HG02759 (cell line): ENCODE measurements at regions not wholly inside any gene's neighbourhood (a gene's known extent, or its start where the extent isn't known, plus 50 kb on each side); places are given as distances from the start of the nearest gene placed in this dataset.

Experiments used
- ATAC-seq: cut with Tn5 transposase; IDR thresholded peaks from one replicate; pipeline ENCODE4 v1.9.1; 2021; ENCODE audit warnings: mild to moderate bottlenecking, moderate library complexity; ENCODE audit not compliant: unreplicated experiment

- ATAC-seq = no peak
Observed at GRCh38 chr15:96076350-96076749, 254.2 kb upstream of the NR2F2 start.

GRCh38 chr15:96079041-96079440 is 251.5 kb upstream of the NR2F2 start:
- no peak for ATAC-seq

- ATAC-seq = no peak
Observed at GRCh38 chr15:96079882-96080281, 250.6 kb upstream of the NR2F2 start.

GRCh38 chr15:96086164-96086563 is 244.3 kb upstream of the NR2F2 start:
- no peak for ATAC-seq

GRCh38 chr15:96087180-96087884 is 243.2 kb upstream of the NR2F2 start:
- ATAC-seq = no peak

- no peak for ATAC-seq
Observed at GRCh38 chr15:96088650-96089049, 241.8 kb upstream of the NR2F2 start.

GRCh38 chr15:96089405-96090058 is 241.0 kb upstream of the NR2F2 start:
- no peak for ATAC-seq

GRCh38 chr15:96092186-96092585 is 238.3 kb upstream of the NR2F2 start:
- no peak for ATAC-seq

- no peak for ATAC-seq
Observed at GRCh38 chr15:96093063-96093462, 237.4 kb upstream of the NR2F2 start.

GRCh38 chr15:96097661-96098060 is 232.8 kb upstream of the NR2F2 start:
- ATAC-seq = no peak

- no peak for ATAC-seq
Observed at GRCh38 chr15:96102631-96103030, 227.9 kb upstream of the NR2F2 start.

GRCh38 chr15:96106181-96106580 is 224.3 kb upstream of the NR2F2 start:
- no peak for ATAC-seq

GRCh38 chr15:96106628-96107027 is 223.9 kb upstream of the NR2F2 start:
- ATAC-seq = no peak

GRCh38 chr15:96107916-96108315 is 222.6 kb upstream of the NR2F2 start:
- no peak for ATAC-seq

GRCh38 chr15:96108405-96108804 is 222.1 kb upstream of the NR2F2 start:
- no peak for ATAC-seq

- ATAC-seq = no peak
Observed at GRCh38 chr15:96109820-96110219, 220.7 kb upstream of the NR2F2 start.

- ATAC-seq = no peak
Observed at GRCh38 chr15:96112018-96112417, 218.5 kb upstream of the NR2F2 start.

GRCh38 chr15:96115642-96116041 is 214.9 kb upstream of the NR2F2 start:
- peak; percentile 57 for ATAC-seq

GRCh38 chr15:96117270-96117669 is 213.2 kb upstream of the NR2F2 start:
- no peak for ATAC-seq

- ATAC-seq = no peak
Observed at GRCh38 chr15:96119734-96120133, 210.8 kb upstream of the NR2F2 start.

- no peak for ATAC-seq
Observed at GRCh38 chr15:96121086-96121920, 209.2 kb upstream of the NR2F2 start.
